MM.1S (cell line): ENCODE measurements at regions not wholly inside any gene's neighbourhood (a gene's known extent, or its start where the extent isn't known, plus 50 kb on each side); places are given as distances from the start of the nearest gene placed in this dataset.

Experiments
- EZH2 ChIP-seq: fragments of 300-600 bp; sonication (generic); optimal IDR thresholded peaks from 2 replicates; pipeline ENCODE3; 2017; ENCODE audit warnings: low read depth, mild to moderate bottlenecking, antibody characterized with exemption, low read length, mixed read lengths
- EZH2phosphoT487 ChIP-seq: fragments of 300-600 bp; sonication (generic); IDR thresholded peaks from 2 replicates; pipeline ENCODE4 v1.6.1; 2018; ENCODE audit warnings: antibody characterized with exemption, low read length
- TF ChIP-seq, protein P1 (sequence below): fragments of 300-600 bp; sonication (generic); IDR thresholded peaks from 2 replicates; pipeline ENCODE4 v1.5.1; 2016; ENCODE audit warnings: antibody characterized with exemption, low read length, mixed read lengths

DNA sequence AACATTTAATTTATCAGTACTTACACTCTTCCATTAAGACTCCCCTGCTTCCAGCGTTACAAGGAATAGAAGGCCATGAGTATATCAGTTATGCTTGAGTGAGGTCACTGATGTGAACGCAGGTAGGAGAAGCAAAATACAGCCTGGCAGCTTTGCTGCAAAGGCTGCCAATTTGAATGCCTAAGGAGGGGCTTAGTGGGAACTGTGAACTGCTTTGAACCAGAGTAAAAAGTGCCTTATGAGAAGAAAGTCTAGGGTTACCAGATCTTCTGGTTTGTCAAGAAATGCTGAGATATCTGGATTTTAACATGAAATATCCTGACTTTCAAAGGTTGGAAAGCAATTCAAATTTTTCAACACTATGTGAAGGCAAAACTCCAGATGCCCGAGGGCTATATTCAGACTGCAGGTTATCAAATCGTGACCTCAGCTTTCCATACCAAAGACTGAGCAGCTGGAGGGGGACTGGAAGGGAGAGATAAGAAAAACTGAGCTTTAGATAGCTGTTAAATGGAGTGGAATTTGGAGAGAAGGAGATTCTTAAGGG lies 446.3 kb upstream of the NECTIN3 start:
- TF ChIP-seq, protein P1, sequence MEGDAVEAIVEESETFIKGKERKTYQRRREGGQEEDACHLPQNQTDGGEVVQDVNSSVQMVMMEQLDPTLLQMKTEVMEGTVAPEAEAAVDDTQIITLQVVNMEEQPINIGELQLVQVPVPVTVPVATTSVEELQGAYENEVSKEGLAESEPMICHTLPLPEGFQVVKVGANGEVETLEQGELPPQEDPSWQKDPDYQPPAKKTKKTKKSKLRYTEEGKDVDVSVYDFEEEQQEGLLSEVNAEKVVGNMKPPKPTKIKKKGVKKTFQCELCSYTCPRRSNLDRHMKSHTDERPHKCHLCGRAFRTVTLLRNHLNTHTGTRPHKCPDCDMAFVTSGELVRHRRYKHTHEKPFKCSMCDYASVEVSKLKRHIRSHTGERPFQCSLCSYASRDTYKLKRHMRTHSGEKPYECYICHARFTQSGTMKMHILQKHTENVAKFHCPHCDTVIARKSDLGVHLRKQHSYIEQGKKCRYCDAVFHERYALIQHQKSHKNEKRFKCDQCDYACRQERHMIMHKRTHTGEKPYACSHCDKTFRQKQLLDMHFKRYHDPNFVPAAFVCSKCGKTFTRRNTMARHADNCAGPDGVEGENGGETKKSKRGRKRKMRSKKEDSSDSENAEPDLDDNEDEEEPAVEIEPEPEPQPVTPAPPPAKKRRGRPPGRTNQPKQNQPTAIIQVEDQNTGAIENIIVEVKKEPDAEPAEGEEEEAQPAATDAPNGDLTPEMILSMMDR, result no peak
- TF ChIP-seq EZH2phosphoT487, result no peak
- no peak for TF ChIP-seq EZH2
